NCI-H82 treated with DMSO at 0.1 percent for 48 hours (cell line): ENCODE measurements at regions not wholly inside any gene's neighbourhood (a gene's known extent, or its start where the extent isn't known, plus 50 kb on each side); places are given as distances from the start of the nearest gene placed in this dataset.

Experiments
- DNase-seq: peaks from one replicate; lab custom pipeline; 2025; ENCODE audit not compliant: unreplicated experiment; lab: John Stamatoyannopoulos, UW

DNA sequence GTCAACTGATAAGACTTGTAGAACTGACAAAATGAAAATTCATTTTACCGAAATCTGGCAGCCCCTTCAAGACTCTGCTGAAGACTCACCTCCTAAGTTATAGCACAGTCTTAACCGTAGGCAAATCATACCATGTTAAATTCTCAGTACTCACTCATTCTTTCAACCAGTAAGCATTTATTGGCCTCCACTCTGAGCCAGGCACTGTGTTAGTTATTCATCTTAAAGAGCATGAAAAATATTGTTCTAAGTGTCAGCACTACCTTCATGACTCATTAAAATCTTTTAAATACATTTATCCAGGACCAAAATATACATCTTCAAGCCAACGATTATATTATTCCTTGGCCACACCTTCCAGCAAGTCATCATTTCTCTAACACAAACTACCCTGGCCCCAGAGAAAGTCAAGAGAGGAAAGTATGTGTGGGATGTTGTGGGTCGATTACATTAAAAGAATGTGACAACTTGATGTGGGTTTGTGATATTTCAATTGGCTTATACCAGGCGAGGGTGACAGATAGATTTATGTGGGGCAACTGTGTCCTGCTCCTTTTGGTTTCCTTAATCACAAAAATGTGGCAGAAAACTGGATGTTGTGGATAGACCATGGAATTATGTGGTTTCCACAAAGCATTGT, 55.0 kb downstream of the TMEM30B start:
- DNase-seq: no peak

DNA sequence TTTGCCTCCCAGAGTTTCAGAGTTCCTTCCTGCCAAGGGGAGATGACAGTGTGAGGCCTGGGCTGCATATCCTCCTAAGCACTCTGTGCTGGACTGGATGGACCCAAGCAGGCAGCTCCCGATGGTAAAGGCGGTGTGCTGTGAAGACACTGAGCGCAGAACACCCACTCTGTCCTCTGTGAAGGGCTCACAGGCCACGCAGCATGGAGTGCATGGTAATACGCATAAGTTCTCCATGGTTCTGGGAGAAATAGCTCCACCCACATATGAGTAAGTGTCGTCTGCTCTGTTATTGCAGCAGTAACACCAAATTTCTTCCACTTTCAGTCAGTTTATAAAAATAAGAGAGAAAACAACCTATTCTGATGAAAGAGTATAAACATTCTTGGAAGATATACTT, 55.8 kb downstream of the TMEM30B start:
- no peak for DNase-seq

DNA sequence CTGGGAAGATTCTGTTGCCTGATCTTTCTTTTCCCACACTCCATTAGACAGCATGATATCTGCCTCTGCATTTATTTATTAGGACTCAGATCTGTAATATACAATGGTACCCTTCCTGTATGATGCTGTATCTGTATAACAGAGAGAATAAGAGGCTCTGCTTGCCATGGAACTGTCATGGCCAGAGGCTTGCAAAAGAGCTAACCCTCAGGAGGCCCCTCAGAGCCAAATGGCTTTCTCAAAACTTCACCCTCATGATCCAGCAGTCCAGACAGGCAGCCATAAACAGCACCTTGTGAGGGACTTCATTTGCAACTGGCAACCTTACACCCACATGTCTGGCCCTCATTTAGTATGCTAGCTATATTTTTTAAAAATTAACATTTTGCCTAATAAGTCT, 57.6 kb downstream of the TMEM30B start:
- DNase-seq: no peak

DNA sequence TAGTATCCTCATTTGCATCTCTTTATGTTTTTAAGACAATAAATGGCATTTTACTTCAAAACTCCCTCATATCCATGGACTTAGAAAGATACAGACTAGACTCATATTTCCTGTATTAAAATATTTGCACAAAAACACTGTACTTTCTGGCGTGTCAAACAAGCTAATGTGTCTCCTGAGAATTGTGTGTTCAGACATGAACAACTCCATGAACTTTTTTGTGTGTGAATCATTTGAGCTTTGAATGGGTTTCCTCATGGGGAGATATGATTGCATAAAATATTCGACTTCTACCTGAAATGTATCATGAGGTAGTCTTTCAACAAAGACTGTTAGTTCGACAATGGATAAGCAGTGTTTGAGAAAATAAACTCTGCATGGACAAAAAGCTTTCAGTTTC, 58.8 kb downstream of the TMEM30B start:
- no peak for DNase-seq

DNA sequence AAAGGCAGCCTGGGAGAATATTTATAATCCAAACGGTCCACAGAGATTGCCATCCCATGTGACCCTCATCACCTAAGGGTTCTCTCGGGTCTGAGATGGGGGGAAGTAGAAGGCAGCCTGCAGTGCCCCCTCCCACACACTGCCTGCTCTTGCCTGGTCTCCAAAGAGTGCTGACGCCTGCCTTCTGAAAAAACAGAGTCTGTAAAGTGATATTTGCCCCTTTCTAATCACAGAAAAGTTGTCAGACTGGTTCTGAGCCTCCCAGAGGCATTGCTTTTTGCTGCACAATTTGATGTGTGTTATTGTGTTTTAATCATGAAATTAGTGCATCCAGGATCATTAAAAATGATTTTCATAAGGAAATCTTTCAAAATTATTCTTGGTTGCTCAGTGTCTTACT, 59.2 kb downstream of the TMEM30B start:
- DNase-seq: no peak

DNA sequence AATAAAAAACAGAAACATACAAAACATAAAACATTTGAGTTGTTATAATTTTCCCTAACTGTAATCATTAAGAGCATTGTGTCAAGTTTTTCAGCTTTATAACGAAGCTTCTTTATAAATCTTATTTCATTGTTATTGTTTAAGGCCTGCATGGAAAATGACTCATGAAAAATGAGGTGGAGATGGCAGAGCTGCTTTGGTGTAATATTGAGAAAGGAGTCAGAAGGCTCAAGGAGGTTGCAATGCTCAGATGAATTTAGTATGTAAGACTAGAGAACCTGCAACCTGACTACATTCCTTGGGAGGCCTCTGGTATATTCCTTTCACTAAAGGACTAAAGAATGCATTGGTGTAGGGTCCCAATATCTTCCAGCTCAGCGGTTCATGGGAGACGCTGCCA, 61.5 kb downstream of the TMEM30B start:
- DNase-seq: no peak

DNA sequence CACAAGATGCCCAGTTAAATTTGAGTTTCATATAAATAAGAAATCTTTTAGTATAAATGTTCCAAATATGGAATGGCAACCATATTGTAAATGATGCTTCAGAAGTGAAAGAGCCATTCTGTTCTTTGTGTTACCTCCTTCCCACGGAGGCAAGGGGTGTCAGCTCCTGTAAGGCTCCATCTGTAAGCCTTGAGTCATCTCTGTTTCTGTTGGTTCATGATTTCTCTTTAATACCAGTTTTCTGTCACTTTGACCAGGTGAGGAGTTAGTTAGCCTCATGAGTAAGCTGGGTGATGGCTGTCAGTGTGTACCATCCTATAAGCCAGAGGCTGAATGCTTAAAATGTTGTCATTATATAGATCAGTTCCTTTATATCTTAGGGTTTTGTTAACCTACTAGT, 61.9 kb downstream of the TMEM30B start:
- no peak for DNase-seq

DNA sequence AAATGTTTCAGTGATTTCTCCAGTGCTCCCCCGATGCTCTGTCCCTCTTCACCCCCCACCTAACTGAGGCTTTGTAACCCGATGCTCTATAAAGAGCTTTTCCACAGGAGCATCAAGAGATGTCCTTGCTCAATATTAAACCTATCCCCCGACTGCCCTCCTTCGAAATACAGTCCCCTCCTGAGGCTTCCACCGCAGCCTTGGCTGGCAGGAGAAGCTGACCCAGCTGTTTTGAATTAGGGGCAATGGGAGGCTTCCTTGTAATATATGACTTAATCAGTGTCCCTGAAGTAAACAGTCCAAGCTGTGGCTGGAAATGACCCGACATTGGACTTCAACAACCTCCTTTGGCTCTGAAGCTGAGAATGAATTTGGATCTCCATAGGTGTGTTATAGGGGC, 62.4 kb downstream of the TMEM30B start:
- no peak for DNase-seq

DNA sequence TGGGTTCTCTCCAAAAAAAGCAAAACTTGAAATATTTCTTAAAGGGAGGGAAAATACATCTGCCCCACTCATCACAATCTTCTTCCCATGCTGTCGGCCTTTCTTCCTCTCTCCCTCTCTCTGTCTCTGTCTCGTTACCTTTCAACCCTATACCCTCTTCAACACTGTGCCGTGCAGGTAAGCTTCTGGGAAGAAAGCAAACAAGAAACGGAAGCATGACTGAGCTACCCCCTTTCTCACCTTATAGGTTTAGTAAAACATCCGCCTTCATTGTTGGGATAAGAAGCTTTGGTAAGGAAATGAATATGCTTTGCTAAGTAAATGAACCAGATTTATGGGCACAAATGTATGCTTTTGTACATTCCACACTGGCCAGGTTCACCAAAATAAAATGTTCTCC, 63.0 kb downstream of the TMEM30B start:
- no peak for DNase-seq

DNA sequence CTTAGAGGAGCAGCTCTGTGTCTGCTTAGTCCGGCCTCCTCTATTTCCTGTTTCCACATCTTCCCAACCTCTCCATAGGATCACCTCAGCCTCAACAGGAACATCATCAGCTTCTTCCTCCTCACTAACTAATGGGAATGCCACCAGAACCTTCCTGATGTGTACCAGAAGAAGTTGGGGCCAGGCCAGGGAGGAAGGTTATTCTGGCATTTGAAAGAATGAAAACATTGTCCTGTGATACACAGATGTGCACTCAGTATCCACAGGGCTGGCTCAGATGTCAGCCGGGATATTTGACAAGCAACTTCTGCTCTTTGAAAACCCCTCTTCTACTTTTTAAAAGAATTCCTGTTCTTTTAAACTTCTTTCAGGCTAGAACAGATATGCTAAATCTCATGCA, 63.6 kb downstream of the TMEM30B start:
- DNase-seq: no peak

DNA sequence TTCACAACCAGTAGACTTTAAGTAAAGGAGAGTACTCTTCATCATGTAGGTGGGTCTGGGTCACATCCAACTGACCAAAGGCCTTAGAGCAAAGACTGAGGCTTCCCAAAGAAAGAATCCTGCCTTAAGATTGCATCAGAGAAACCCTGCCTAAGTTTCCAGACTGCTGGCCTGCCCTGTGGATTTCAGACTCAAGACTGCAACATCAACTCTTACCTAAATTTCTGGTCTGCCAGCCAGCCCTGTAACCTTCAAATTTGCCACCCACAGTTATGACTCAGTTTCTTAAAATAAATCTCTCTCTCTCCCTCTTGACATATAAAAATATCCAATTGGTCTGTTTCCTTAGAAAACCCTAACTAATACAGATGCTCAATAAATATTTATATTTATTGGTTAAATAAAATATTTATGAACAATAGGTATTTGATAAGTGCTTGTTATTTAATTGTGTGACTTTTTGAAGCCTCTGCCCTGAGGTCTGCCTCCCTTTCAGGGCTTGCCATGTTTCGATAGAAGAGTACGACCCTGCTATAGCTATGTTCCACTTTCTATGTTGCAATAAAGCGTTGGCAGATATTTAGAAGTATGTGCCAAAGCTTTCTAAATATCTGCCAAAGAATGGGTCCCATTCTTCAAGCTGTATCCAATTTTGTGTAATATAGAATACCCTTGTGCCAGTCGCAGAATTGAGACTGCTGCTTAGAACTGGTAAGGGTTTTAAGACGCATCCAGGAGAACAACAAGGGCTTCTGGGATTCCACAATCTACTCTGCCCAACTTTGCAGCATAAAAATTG, 65.7 kb downstream of the TMEM30B start:
- DNase-seq: no peak

DNA sequence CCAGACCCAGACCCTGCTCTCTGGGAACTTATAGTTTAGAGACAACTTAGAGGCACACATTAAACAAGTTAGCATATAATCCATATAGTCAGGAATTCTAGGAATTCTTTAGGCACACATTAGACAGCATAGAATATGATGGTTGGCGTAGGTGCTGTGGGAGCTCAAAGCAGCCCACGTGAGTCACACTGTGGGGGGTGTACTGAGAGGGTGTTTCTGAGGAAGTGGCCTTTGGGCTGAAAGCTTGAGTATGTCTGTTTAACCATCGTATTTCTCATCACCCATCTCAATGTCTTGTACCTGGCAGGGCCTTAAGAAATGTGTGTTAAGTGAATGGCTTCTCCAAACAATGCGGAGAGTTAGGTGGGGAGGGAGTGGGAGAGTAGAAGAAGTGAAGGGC, 67.2 kb downstream of the TMEM30B start:
- DNase-seq: no peak

DNA sequence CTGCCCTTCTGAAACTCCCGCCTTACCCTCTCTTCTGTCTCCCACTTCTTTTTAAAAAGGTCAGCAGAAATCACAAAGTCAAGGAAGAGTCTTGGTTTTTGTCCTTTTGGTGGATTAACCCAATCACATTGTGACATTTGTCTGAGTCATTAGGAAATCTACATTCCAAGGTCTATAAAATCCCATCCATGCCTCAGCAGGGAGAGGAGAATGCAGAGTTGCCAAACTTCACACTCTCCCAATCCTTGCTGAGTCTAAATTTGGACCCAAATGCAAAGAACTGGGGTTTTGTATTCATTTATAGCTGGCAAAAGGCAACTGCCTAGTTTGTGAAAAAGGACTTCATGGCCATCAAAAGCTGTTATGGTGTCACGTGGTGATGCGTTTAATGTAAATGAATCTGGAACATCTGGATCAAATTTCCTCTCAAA, 67.9 kb downstream of the TMEM30B start:
- no peak for DNase-seq

DNA sequence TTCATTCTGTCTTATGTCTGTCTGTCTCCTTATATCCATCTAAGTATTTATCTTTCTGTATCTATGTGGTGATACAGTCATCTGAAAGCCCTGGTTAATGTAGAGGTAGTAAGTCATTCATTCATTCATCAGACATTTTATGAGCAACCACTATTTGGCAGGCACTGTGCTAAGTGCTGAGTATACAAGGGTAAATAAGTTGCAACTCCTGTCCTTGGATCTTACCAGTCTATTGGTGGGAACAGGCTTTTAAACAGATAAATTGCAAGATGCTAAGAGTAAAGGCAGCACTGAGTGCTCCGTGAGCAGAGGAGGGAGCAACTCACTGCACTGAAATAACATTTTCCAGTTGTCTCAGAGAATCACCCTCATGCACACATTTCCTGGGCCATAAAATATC, 68.6 kb downstream of the TMEM30B start:
- DNase-seq: no peak

DNA sequence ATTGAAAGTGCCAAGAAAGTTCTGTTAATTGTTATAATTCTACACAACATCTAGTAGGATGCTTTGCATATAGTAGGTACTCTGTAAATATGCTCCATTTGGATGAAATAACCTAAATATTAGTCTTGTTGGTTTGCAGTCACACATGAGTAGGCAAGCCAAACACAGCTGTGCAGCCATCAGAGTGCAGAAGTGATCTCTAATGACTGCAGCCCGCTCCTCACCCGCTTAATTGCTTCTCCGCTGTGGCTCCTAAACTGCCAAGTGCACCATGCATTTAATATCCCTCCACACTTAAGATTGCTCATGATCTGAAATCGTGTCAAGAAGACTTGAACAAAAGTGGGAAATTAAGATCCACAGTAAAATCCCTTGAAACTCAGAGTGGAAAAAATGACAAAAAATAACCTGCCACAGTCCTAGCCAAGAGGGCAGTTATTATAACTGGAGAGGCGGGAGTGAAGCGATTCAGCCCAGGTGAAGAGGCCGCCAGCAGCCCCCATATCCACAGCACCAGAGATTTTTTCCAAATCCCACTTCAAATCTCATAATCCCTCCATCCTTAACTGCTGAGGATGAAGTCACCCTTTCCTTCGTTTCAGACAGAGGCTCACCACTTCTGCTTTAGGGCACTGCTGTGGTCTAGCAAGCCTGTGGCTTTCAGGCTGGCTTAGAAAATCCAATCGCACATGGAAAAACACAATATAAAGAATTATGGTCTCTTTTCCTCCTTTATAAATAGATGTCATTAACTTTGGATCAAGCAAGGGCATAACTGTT, 69.5 kb downstream of the TMEM30B start:
- no peak for DNase-seq

DNA sequence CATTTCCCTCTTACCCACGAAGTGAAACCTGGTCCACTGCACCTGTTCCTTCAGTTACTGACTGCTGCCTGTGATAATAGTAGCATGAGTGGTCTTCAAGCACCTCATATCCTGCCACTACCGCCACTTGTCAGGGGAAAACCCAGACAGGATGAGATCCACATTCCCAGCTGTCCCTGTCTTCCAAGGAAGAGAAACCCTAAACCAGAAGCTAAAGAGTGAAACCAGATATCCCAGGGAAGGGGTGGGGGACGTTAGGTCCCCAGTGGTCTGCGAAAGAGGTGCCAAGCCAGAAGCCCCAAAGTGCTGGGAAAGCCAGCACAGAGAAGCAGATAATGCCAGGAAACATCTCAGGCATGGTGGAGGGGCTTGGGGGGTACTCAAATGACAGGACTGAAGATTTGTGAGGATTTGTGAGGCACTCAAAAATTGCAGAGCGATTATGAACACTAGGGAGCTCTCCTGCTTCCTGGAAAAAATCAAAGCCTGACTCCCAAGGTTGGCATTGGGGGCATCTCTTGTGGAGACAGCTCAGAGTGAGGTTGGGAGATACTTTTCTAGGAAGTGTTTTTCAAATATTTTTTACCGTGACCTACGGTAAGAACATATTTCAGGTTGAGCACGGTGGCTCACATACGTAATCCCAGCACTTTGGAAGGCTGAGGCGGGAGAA, 77.9 kb downstream of the TMEM30B start:
- no peak for DNase-seq

DNA sequence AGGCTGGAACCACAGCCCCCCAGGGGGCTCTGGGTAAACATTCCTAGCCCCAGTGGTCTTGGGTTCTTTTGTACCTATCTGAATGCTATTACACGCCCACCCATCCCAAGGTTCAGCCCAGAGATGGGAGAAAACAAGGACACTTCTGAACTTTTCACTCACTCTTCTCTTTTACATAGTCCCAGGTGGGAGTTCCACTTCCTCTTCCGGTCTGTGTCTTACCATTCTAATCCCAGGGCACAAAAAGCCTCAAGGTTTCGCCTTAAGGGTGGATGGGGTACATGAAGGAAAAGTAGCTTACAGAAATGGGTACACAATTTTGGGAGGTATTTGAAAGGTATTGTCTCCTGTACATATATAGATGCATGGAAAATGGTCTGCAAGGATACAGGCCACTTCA, 79.0 kb downstream of the TMEM30B start:
- DNase-seq: no peak

DNA sequence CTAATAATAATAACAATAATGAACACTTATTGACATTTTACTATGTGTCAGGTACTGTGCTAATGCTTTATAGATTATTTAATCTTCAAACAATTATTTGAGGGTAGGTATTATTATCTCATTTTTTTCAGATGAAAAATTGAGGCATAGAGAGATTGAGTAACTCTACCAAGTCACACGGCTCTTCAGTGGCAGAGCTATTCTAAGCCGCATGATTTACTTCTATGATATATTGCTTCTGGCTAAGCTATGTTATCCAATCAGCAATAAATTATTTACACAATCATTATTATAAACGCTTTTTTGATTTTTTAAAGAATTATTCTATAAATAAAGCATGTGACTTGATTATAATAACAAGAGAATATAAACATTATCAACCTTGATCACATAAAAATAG, 80.0 kb downstream of the TMEM30B start:
- DNase-seq: no peak

DNA sequence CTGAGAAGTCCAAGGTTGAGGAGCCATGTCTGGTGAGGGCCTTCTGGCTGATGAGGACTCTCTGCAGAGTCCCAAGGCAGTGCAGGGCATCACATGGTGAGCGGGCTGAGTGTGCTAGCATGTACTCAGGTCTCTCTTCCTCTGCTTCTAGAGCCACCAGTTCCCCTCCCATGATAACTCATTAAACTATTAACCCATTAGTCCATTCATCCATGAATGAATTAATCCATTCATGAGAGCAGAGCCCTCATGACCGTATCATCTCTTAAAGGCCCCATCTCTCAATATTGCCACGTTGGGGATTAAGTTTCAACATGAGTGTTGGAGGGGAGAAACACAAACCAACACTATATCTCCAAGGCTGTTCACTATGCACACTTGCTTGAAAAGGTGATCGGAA, 83.7 kb downstream of the TMEM30B start:
- no peak for DNase-seq

DNA sequence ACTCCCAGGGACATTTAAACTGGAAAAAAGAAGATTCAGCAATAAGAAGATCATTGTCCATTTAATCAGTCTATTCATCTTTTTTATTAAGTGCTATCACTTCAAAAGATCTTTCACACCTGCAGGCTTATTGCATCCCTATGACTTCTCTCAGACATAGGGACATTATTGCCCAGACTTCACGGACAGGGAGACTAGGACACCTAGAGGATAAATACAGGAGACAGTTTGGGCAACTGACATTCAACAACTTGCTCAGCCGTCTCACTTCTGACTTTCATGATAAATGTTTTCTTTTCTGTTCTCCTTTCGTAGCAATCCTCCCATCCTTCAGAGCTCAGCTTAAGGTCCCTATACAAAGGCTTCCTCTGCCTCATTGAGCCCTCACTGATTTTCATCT, 84.3 kb downstream of the TMEM30B start:
- no peak for DNase-seq

DNA sequence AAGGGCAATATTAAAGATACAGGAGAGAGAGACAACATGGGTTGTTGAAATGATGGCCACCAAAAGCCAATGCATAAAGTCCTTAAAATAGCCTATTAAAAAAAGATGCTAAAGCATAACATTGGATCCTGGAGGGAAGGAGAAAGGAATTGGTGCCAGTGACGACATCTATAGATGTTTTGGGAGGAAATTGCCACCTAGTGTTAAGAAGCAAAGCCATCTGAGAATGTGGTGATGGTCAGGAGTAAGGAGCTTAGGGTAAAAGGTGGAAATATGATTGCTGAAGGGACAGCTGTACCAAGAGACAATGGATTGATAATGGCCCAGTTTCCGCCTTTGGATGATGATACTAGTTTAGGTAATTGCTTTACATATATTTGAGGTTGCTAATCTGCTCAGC, 85.1 kb downstream of the TMEM30B start:
- no peak for DNase-seq

DNA sequence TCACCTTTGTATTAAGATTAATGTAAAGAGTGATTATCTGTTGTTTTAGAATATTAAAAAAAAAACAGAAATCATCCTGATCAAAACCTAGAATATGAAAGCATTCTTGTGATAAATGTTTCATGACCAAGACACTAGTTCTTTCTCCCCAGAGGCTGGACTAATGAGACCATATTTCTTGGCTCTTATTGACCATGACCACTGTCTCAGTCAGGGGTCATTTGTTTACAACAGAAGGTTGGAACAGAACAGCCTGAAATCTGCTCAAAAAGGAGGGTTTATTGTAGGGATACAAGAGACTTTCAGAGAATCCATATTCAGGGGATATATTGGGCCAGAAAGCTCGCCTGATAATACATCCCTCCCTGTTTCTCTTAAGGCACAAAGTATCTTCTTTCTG, 87.7 kb downstream of the TMEM30B start:
- no peak for DNase-seq
